ENCODE measurements at regions not wholly inside any gene's neighbourhood (a gene's known extent, or its start where the extent isn't known, plus 50 kb on each side); places are given as distances from the start of the nearest gene placed in this dataset.

DNA sequence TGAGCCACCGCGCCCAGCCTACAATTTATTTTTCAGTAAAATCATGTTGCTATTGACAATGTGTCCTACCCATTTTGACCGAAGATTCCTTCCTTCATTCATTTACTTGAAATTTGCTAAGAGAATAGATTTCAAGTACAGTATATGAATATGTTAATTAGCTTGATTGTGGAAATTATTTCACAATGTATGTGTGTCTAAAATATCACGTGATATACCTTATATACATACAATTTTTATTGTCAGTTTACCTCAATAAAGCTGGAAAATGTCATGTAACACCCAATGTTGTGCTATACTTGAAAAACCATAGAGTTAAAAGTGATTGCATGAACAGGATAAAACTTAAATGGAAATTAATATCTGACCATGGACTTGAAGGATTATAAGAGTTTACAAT, 521.7 kb upstream of the ANKRD30A start:
- TF ChIP-seq POLR2A (IDR thresholded peaks at IDR 0.05) = no peak
- TF ChIP-seq POLR2AphosphoS5 (IDR thresholded peaks at IDR 0.05) = no peak
